MM.1S (cell line): ENCODE measurements at regions not wholly inside any gene's neighbourhood (a gene's known extent, or its start where the extent isn't known, plus 50 kb on each side); places are given as distances from the start of the nearest gene placed in this dataset.

Experiments
- DNase-seq: peaks from one replicate; pipeline ENCODE4 v3.0.0-alpha.2; 2015
- H2AFZ ChIP-seq: fragments of 300-600 bp; sonication (generic); 2 replicates; pipeline ENCODE4 v1.6.0; 2016; ENCODE audit warnings: antibody characterized with exemption, low read length
- H3F3A ChIP-seq: fragments of 300-600 bp; sonication (generic); 2 replicates; pipeline ENCODE4 v1.6.1; 2016; ENCODE audit warnings: mild to moderate bottlenecking, antibody characterized with exemption, low read length, moderate library complexity, mixed read lengths; ENCODE audit not compliant: insufficient read depth
- H3K27ac ChIP-seq: fragments of 300-600 bp; sonication (generic); 2 replicates; pipeline ENCODE4 v1.5.1; 2016; ENCODE audit warnings: mild to moderate bottlenecking, low read length
- H3K27me3 ChIP-seq: fragments of 300-600 bp; sonication (generic); replicated peaks from 2 replicates; pipeline ENCODE4 v1.6.0; 2016; ENCODE audit warnings: low read length; ENCODE audit not compliant: insufficient read depth
- H3K36me3 ChIP-seq: fragments of 300-600 bp; sonication (generic); replicated peaks from 2 replicates; pipeline ENCODE4 v1.6.1; 2016; ENCODE audit warnings: mild to moderate bottlenecking, low read length, mixed read lengths; ENCODE audit not compliant: insufficient read depth
- H3K4me1 ChIP-seq: fragments of 300-600 bp; sonication (generic); 2 replicates; pipeline ENCODE4 v1.6.1; 2016; ENCODE audit warnings: low read length, mixed read lengths
- H3K4me2 ChIP-seq: fragments of 300-600 bp; sonication (generic); 2 replicates; pipeline ENCODE4 v1.6.0; 2016; ENCODE audit warnings: low read depth, low read length
- H3K4me3 ChIP-seq: fragments of 300-600 bp; sonication (generic); 2 replicates; pipeline ENCODE4 v1.5.1; 2016; ENCODE audit warnings: low read length, mixed read lengths
- H3K79me2 ChIP-seq: fragments of 300-600 bp; sonication (generic); 2 replicates; pipeline ENCODE4 v1.6.1; 2016; ENCODE audit warnings: mixed run types, low read length, mixed read lengths
- H3K9ac ChIP-seq: fragments of 300-600 bp; sonication (generic); 2 replicates; pipeline ENCODE4 v1.6.1; 2016; ENCODE audit warnings: low read length, mixed read lengths
- H3K9me2 ChIP-seq: fragments of 300-600 bp; sonication (generic); replicated peaks from 2 replicates; pipeline ENCODE4 v1.6.1; 2016; ENCODE audit warnings: mild to moderate bottlenecking, low read length, mixed read lengths; ENCODE audit not compliant: insufficient read depth
- H3K9me3 ChIP-seq: fragments of 300-600 bp; sonication (generic); replicated peaks from 2 replicates; pipeline ENCODE4 v1.6.1; 2016; ENCODE audit warnings: mild to moderate bottlenecking, low read length, mixed read lengths; ENCODE audit not compliant: insufficient read depth
- H4K20me1 ChIP-seq: fragments of 300-600 bp; sonication (generic); 2 replicates; pipeline ENCODE4 v1.6.1; 2016; ENCODE audit warnings: mild to moderate bottlenecking, low read length, moderate library complexity, mixed read lengths; ENCODE audit not compliant: insufficient read depth
- EZH2 ChIP-seq: fragments of 300-600 bp; sonication (generic); optimal IDR thresholded peaks from 2 replicates; pipeline ENCODE3; 2017; ENCODE audit warnings: low read depth, mild to moderate bottlenecking, antibody characterized with exemption, low read length, mixed read lengths
- EZH2phosphoT487 ChIP-seq: fragments of 300-600 bp; sonication (generic); IDR thresholded peaks from 2 replicates; pipeline ENCODE4 v1.6.1; 2018; ENCODE audit warnings: antibody characterized with exemption, low read length
- TF ChIP-seq, protein P1 (sequence below): fragments of 300-600 bp; sonication (generic); IDR thresholded peaks from 2 replicates; pipeline ENCODE4 v1.5.1; 2016; ENCODE audit warnings: antibody characterized with exemption, low read length, mixed read lengths

GRCh38 chr16:52294660-52295059 lies 252.3 kb downstream of the TOX3 start:
- H3K27me3 ChIP-seq, result no peaks in the 10 kb centered on the region

DNA sequence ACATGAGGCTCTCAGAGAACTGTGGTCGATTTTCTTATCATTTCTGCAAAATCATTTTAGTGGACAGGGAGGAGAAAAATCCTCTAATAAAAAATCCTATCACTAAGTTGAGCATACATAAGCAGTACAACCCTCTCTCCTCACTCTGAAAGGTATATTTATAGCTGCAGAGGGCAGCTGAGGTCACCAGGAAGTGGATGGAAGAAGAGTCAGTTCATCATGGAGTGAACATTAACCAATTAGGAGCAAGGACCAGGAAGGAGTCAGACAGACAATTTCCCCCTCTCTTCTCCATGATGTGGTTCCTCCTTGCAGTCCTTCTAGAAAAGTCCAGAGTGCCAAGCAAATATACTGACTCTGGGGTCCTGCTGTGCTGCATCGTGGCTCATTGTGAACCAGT lies 253.7 kb downstream of the TOX3 start:
- Histone ChIP-seq H4K20me1 (no peaks in the 10 kb centered on the region), H3K4me3 (no peak overlapping the region), H3K4me2 (no peak overlapping the region), H3K27me3 (no peaks in the 10 kb centered on the region), H3K9me3 (no peaks in the 10 kb centered on the region), H2AFZ (no peak overlapping the region), H3K36me3 (no peaks in the 10 kb centered on the region), H3K4me1 (no peaks in the 10 kb centered on the region), H3K9ac (no peak overlapping the region), H3K27ac (no peak overlapping the region), H3K9me2 (no peaks in the 10 kb centered on the region), H3K79me2 (no peaks in the 10 kb centered on the region), H3F3A (no peaks in the 10 kb centered on the region)
- no peak for TF ChIP-seq EZH2
- TF ChIP-seq EZH2phosphoT487, result no peak
- TF ChIP-seq, protein P1, sequence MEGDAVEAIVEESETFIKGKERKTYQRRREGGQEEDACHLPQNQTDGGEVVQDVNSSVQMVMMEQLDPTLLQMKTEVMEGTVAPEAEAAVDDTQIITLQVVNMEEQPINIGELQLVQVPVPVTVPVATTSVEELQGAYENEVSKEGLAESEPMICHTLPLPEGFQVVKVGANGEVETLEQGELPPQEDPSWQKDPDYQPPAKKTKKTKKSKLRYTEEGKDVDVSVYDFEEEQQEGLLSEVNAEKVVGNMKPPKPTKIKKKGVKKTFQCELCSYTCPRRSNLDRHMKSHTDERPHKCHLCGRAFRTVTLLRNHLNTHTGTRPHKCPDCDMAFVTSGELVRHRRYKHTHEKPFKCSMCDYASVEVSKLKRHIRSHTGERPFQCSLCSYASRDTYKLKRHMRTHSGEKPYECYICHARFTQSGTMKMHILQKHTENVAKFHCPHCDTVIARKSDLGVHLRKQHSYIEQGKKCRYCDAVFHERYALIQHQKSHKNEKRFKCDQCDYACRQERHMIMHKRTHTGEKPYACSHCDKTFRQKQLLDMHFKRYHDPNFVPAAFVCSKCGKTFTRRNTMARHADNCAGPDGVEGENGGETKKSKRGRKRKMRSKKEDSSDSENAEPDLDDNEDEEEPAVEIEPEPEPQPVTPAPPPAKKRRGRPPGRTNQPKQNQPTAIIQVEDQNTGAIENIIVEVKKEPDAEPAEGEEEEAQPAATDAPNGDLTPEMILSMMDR, result no peak
- DNase-seq, result no peak

More at GRCh38 chr16:52294660-52295059, 252.3 kb downstream of the TOX3 start:
- no peaks in the 10 kb centered on the region for H3K4me1 ChIP-seq
- no peaks in the 10 kb centered on the region for H3F3A ChIP-seq
- H3K36me3 ChIP-seq, result no peaks in the 10 kb centered on the region
- no peaks in the 10 kb centered on the region for H3K9me3 ChIP-seq
- H3K4me3 ChIP-seq, result no peak overlapping the region
- H3K4me2 ChIP-seq, result no peak overlapping the region
- no peaks in the 10 kb centered on the region for H3K9me2 ChIP-seq
- no peak overlapping the region for H3K9ac ChIP-seq
- DNase-seq, result no peak
- no peak overlapping the region for H3K27ac ChIP-seq
- H3K79me2 ChIP-seq, result no peaks in the 10 kb centered on the region
- H2AFZ ChIP-seq, result no peak overlapping the region
- H4K20me1 ChIP-seq, result no peaks in the 10 kb centered on the region
- no peak for TF ChIP-seq EZH2phosphoT487
- TF ChIP-seq, protein P1, result no peak
- no peak for TF ChIP-seq EZH2

GRCh38 chr16:52283584-52284375 lies 263.2 kb downstream of the TOX3 start:
- Histone ChIP-seq H3K79me2 (no peaks in the 10 kb centered on the region), H3K9ac (no peak overlapping the region), H3K9me3 (no peaks in the 10 kb centered on the region), H3F3A (no peaks in the 10 kb centered on the region), H3K4me2 (no peak overlapping the region), H3K36me3 (no peaks in the 10 kb centered on the region), H2AFZ (no peak overlapping the region), H3K4me3 (no peak overlapping the region), H3K27me3 (no peaks in the 10 kb centered on the region), H4K20me1 (no peaks in the 10 kb centered on the region), H3K9me2 (no peaks in the 10 kb centered on the region), H3K27ac (no peak overlapping the region), H3K4me1 (no peaks in the 10 kb centered on the region)
- no peak for DNase-seq
- TF ChIP-seq EZH2 (no peak), EZH2phosphoT487 (no peak)
- TF ChIP-seq, protein P1, result no peak
